H1 (cell line): ENCODE measurements at regions not wholly inside any gene's neighbourhood (a gene's known extent, or its start where the extent isn't known, plus 50 kb on each side); places are given as distances from the start of the nearest gene placed in this dataset.
A peak's percentile ranks its signal among the peaks of the same experiment; 100 is the strongest.

Source experiments
- CREB1 ChIP-seq: IDR thresholded peaks from 2 replicates; pipeline ENCODE4 v1.6.1; 2012; ENCODE audit warnings: inconsistent platforms
- CTCF ChIP-seq, 3 experiments: IDR thresholded peaks; 1 replicate in 2 of 3; 2 replicates in 1 of 3; pipeline versions ENCODE4 v1.5.1 to v1.6.1; 2011; ENCODE audit warnings: low read length in 3 of 3, mild to moderate bottlenecking in 3 of 3, inconsistent platforms in 2 of 3, low read depth in 1 of 3, moderate library complexity in 1 of 3; ENCODE audit not compliant: insufficient read depth in 1 of 3; ENCODE audit errors: control extremely low read depth in 1 of 3
- EZH2 ChIP-seq: fragments of 200-600 bp; sonication (generic); IDR thresholded peaks from 2 replicates; pipeline ENCODE4 v1.7.1; 2012; ENCODE audit warnings: low read depth, mild to moderate bottlenecking, moderate library complexity, low read length, inconsistent platforms; ENCODE audit not compliant: severe bottlenecking
- GABPA ChIP-seq: IDR thresholded peaks from 2 replicates; pipeline ENCODE4 v1.6.1; 2011; ENCODE audit warnings: mild to moderate bottlenecking, low read length, moderate library complexity, borderline replicate concordance; ENCODE audit not compliant: insufficient read depth
- GTF2F1 ChIP-seq: IDR thresholded peaks from 2 replicates; pipeline ENCODE4 v1.6.1; 2012; ENCODE audit warnings: low read depth, low read length, improper control_type of control experiment, borderline replicate concordance
- JUN ChIP-seq: IDR thresholded peaks from 2 replicates; pipeline ENCODE4 v1.6.1; 2011; ENCODE audit warnings: low read depth, mild to moderate bottlenecking, improper control_type of control experiment, low read length
- JUND ChIP-seq: IDR thresholded peaks from 2 replicates; pipeline ENCODE4 v1.6.1; 2011; ENCODE audit warnings: mild to moderate bottlenecking, improper control_type of control experiment, low read length
- NRF1 ChIP-seq: IDR thresholded peaks from 2 replicates; pipeline ENCODE4 v1.6.1; 2011; ENCODE audit warnings: mild to moderate bottlenecking, low read depth, low read length, improper control_type of control experiment
- PHF8 ChIP-seq: fragments of 200-600 bp; sonication (generic); conservative IDR thresholded peaks from 2 replicates; pipeline ENCODE4 v1.7.1; 2012; ENCODE audit warnings: low read depth, mild to moderate bottlenecking, inconsistent platforms, low read length, moderate library complexity
- RBBP5 ChIP-seq: IDR thresholded peaks from 2 replicates; pipeline ENCODE4 v1.7.1; 2012; ENCODE audit warnings: low read depth, mild to moderate bottlenecking, inconsistent platforms, low read length, moderate library complexity, borderline replicate concordance
- RXRA ChIP-seq: IDR thresholded peaks from 2 replicates; pipeline ENCODE4 v1.6.1; 2011; ENCODE audit warnings: low read depth, mild to moderate bottlenecking, low read length, moderate library complexity; ENCODE audit not compliant: insufficient read depth
- SIN3A ChIP-seq, 2 experiments: IDR thresholded peaks in 1 of 2; conservative IDR thresholded peaks in 1 of 2; 2 replicates each; pipeline ENCODE4 v1.6.1; 2011 to 2012; ENCODE audit warnings: low read length in 2 of 2, improper control_type of control experiment in 1 of 2, low read depth in 1 of 2, mild to moderate bottlenecking in 1 of 2
- SIRT6 ChIP-seq: IDR thresholded peaks from one replicate; pipeline ENCODE4 v1.7.1; 2012; ENCODE audit warnings: low read length, inconsistent platforms
- SP1 ChIP-seq: IDR thresholded peaks from 2 replicates; pipeline ENCODE4 v1.6.1; 2011; ENCODE audit warnings: low read depth, low read length
- SP4 ChIP-seq: IDR thresholded peaks from 2 replicates; pipeline ENCODE4 v1.6.1; 2012; ENCODE audit warnings: low read length, inconsistent platforms
- TAF7 ChIP-seq: optimal IDR thresholded peaks from 2 replicates; pipeline ENCODE3; 2011; ENCODE audit warnings: low read depth, mild to moderate bottlenecking, inconsistent platforms, low read length, moderate library complexity, borderline replicate concordance
- TBP ChIP-seq: IDR thresholded peaks from 2 replicates; pipeline ENCODE4 v1.6.1; 2011; ENCODE audit warnings: low read depth, low read length, improper control_type of control experiment
- TCF12 ChIP-seq: IDR thresholded peaks from 2 replicates; pipeline ENCODE4 v1.6.1; 2011; ENCODE audit warnings: low read depth, mild to moderate bottlenecking, low read length
- TEAD4 ChIP-seq: IDR thresholded peaks from 2 replicates; pipeline ENCODE4 v1.6.1; 2012; ENCODE audit warnings: low read depth, low read length, inconsistent platforms, mixed read lengths
- ZNF274 ChIP-seq: IDR thresholded peaks from 2 replicates; pipeline ENCODE4 v1.7.0; 2012; ENCODE audit warnings: low read length, borderline replicate concordance; ENCODE audit errors: extremely low read depth
- TF ChIP-seq, protein P1 (sequence below): IDR thresholded peaks from 2 replicates; pipeline ENCODE4 v1.6.1; 2011; ENCODE audit warnings: low read length, improper control_type of control experiment
- TF ChIP-seq, protein P2 (sequence below): IDR thresholded peaks from 2 replicates; pipeline ENCODE4 v1.6.1; 2012; ENCODE audit warnings: inconsistent platforms

DNA sequence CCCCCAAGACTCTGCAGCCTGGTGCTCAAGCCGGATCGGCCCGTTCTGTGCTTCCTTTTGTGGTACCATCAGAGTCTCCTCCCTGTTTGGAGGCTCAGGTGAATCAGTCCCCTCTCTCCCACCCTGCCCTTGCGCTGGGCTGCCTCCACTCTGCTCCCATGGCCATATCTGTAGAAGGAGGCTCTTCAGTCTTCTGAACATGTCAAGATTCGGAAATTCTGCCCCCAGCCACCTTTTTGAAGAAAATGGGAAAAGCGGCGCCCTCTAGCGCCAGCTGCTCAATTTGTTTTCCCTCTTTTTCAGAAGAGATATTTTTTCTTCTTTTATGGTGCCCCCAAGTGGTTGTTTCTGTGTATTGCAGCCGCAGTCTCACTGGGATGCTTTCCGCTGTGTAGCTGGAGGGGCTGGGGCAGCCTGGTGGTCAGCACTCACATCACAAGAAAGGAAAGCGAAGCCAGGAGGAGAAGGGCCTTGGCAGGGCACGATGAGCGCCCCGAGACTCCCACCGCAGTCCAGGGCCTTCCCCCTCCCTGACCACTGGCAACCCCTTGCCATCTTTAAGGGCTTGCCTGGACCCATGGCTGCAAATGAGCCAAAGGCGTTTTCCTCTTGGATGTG lies 58.4 kb upstream of the CACNA1E start (continued):
- TF ChIP-seq SP1 = no peak
- TF ChIP-seq TAF7 = peak; percentile 52
- no peak for TF ChIP-seq TBP
- peak; percentile 69; the same call in 1 of the 2 replicates for TF ChIP-seq JUND
- no peak for TF ChIP-seq NRF1
- no peak for TF ChIP-seq RXRA
- TF ChIP-seq, protein P1, sequence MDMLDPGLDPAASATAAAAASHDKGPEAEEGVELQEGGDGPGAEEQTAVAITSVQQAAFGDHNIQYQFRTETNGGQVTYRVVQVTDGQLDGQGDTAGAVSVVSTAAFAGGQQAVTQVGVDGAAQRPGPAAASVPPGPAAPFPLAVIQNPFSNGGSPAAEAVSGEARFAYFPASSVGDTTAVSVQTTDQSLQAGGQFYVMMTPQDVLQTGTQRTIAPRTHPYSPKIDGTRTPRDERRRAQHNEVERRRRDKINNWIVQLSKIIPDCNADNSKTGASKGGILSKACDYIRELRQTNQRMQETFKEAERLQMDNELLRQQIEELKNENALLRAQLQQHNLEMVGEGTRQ = no peak
- TF ChIP-seq GABPA = no peak
- TF ChIP-seq, protein P2, sequence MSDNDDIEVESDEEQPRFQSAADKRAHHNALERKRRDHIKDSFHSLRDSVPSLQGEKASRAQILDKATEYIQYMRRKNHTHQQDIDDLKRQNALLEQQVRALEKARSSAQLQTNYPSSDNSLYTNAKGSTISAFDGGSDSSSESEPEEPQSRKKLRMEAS = no peak
- no peak for TF ChIP-seq TCF12
- no peak for TF ChIP-seq GTF2F1
- TF ChIP-seq ZNF274 = no peak
- no peak for TF ChIP-seq RBBP5
- no peak for TF ChIP-seq SP4
- peak; percentile 68 to 100 (median 94) for TF ChIP-seq CTCF (IDR thresholded peaks at IDR 0.05; ENCODE audit: control extremely low read depth in 1 of 3, insufficient read depth in 1 of 3, low read depth in 1 of 3, low read length in 3 of 3)
- 0 out of 4 replicates have a peak, but pooled peaks of 1 of the 2 experiments have one; percentile 32 for TF ChIP-seq SIN3A (conservative IDR thresholded peaks at IDR 0.05 in 1 of 2, IDR thresholded peaks at IDR 0.05 in 1 of 2; ENCODE audit: low read depth in 1 of 2, low read length in 2 of 2)
- TF ChIP-seq SIRT6 = no peak
- TF ChIP-seq JUN = no peak
- TF ChIP-seq EZH2 = no peak
- TF ChIP-seq PHF8 = no peak
- no peak for TF ChIP-seq CREB1
- no peak; the same call in 1 of the 2 replicates for TF ChIP-seq TEAD4
